ENCODE measurements at regions not wholly inside any gene's neighbourhood (a gene's known extent, or its start where the extent isn't known, plus 50 kb on each side); places are given as distances from the start of the nearest gene placed in this dataset.

DNA sequence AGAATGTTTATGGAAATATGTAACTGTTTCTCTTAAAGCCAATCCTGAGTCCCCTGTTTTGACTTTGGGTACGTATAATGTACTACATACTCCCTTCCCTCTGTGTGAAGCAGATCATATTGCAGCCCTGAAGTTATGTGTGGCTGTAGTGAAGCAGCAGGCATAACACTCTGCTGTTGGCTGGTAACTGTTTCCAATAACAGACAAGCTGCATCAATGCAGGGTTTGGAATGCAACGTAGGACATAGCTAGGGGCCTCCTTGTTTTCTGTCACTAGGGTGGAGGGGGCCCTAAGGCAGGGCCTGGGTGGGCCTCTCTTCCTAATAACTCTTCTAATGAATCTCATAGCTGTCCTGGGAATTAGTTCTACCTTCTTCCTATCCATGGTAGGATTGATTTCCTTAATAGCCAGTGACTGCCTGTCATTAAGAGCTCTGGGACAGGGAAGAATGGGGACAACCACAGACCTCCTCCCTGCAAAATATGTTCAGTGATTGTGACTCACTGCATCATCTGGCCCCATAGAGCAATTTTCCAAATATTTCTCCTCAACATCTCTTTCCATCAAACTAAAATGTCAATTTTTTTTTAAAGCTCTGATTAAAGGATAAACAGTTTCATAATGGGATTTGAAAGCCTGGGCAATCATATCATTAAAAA, 129.6 kb upstream of the HMHB1 start:
- DNase-seq (ENCODE audit: low read depth in 2 of 2) = peak in 1 of 2 donors; percentile 43
- no peak for TF ChIP-seq CTCF (IDR thresholded peaks at IDR 0.05; ENCODE audit: low read depth, low read length)
- no peak overlapping the region for H3K4me3 ChIP-seq (replicated peaks in 1 of 2; ENCODE audit: low read depth in 2 of 2, low read length in 2 of 2)

GRCh38 chr5:143680672-143681259, 131.2 kb upstream of the HMHB1 start:
- no peak overlapping the region for H3K4me3 ChIP-seq (replicated peaks in 1 of 2; ENCODE audit: low read depth in 2 of 2, low read length in 2 of 2)
- TF ChIP-seq CTCF (IDR thresholded peaks at IDR 0.05; ENCODE audit: low read depth, low read length) = no peak
- DNase-seq (ENCODE audit: low read depth in 2 of 2) = no peak

DNA sequence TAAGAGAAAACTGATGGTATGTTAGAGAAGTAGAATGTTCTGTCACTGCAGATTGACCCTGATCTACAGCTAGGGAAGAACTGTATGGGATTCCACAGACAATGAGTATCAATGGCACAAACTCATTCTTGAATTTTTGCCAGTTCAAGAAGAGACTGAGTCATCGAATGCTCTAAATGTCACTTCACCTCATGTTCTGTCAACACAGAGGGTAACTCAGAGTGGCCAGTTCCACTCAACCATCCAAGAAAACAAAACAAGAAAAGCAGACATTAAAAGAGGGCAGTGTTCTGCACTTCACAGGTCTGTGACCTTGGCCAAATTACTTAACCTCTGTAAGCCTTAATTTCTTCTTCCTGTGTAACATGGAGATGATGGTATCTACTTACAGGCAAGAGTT, 132.2 kb upstream of the HMHB1 start:
- peak; percentile 15 to 66 for DNase-seq (ENCODE audit: low read depth in 2 of 2)
- no peak for TF ChIP-seq CTCF (IDR thresholded peaks at IDR 0.05; ENCODE audit: low read depth, low read length)
- H3K4me3 ChIP-seq (replicated peaks in 1 of 2; ENCODE audit: low read depth in 2 of 2, low read length in 2 of 2) = no peak overlapping the region

DNA sequence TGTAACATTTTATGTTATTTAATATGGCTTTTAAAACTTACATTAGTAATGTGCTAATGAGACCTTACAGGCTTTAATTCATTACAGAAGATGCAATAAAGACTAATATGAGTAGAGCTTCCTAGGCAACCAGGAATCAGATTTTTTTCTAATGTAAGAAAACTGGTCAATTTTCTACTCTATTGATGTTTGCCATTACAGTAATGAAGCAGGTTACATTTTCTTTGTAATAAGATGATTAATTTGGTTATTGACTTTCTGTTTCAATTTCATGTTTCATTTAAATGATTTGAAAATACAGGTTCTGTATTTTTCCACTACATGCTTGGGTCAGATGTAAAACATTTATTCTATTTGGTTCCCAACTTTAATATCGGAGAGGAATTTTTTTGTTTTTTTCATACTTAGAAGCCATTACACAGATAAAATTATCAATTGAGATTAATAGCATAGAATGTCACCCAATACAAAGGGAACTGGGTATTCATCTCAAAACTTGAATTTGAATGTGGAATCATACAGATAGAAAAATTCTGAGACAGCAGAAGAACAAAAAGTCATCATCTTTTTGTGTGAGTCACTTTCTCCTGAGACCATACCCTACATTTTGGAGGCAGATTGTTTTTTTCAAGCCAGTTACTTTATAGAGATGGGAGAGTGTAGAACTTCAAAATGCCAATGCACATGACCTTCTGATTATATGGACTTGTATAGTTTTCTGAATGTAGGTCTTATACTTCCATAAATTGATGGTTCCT, 133.6 kb upstream of the HMHB1 start:
- no peak for DNase-seq (ENCODE audit: low read depth in 2 of 2)
- H3K4me3 ChIP-seq (replicated peaks in 1 of 2; ENCODE audit: low read depth in 2 of 2, low read length in 2 of 2) = no peak overlapping the region
- no peak for TF ChIP-seq CTCF (IDR thresholded peaks at IDR 0.05; ENCODE audit: low read depth, low read length)

DNA sequence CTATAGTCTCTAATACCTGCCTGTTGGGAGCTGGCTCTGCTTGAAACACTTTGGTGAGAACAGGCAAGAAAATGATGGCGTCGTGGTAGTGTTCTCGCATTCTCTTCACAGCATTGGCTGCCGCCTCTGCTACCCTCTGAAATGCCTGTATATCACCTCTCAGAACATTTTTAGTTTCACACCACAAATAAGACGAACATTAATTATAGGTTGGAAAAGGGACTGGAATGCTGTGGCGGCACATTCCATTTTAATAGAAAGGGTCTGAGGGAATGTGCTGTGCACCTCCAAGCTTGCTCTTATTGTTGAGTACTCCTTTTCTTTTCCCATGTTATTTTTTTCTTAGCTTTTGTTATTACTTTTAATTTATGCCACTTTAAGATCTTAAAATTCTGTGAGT, 134.6 kb upstream of the HMHB1 start:
- TF ChIP-seq CTCF (IDR thresholded peaks at IDR 0.05; ENCODE audit: low read depth, low read length) = no peak
- no peak for DNase-seq (ENCODE audit: low read depth in 2 of 2)
- no peak overlapping the region for H3K4me3 ChIP-seq (replicated peaks in 1 of 2; ENCODE audit: low read depth in 2 of 2, low read length in 2 of 2)

- TF ChIP-seq CTCF (IDR thresholded peaks at IDR 0.05; ENCODE audit: low read depth, low read length) = no peak
- no peak for DNase-seq (ENCODE audit: low read depth in 2 of 2)
- H3K4me3 ChIP-seq (replicated peaks in 1 of 2; ENCODE audit: low read depth in 2 of 2, low read length in 2 of 2) = no peak overlapping the region
These were observed 135.2 kb upstream of the HMHB1 start for GRCh38 chr5:143676802-143677201.

All from cardiac fibroblast (primary cell).